ENCODE measurements at regions not wholly inside any gene's neighbourhood (a gene's known extent, or its start where the extent isn't known, plus 50 kb on each side); places are given as distances from the start of the nearest gene placed in this dataset.

DNA sequence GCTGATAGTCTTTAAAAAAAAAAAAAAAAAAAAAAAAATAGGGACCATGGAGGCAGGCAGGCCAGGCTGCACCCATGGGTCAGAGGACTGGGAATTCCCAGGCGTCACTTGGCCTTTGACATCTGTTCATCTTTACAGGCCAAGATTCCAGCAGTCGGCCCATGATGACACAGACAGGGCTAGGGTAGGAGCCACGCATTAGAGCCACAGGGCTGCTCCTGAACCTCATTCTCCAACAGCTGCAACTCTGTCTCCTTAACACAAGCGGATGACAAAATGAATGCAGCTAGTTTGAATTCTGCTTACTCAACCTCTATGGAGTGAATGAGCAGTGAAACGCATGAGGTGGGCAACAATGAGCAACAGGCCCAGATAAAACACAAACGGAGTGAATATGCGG, 126.4 kb downstream of the LY86 start:
- no peaks in the 10 kb centered on the region for H3K9me3 ChIP-seq
- TF ChIP-seq, protein P1, sequence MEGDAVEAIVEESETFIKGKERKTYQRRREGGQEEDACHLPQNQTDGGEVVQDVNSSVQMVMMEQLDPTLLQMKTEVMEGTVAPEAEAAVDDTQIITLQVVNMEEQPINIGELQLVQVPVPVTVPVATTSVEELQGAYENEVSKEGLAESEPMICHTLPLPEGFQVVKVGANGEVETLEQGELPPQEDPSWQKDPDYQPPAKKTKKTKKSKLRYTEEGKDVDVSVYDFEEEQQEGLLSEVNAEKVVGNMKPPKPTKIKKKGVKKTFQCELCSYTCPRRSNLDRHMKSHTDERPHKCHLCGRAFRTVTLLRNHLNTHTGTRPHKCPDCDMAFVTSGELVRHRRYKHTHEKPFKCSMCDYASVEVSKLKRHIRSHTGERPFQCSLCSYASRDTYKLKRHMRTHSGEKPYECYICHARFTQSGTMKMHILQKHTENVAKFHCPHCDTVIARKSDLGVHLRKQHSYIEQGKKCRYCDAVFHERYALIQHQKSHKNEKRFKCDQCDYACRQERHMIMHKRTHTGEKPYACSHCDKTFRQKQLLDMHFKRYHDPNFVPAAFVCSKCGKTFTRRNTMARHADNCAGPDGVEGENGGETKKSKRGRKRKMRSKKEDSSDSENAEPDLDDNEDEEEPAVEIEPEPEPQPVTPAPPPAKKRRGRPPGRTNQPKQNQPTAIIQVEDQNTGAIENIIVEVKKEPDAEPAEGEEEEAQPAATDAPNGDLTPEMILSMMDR (IDR thresholded peaks at IDR 0.05; ENCODE audit: low read depth, low read length), result no peak
- no peaks in the 10 kb centered on the region for H3K36me3 ChIP-seq
- H3K4me1 ChIP-seq, result no peaks in the 10 kb centered on the region
- no peak overlapping the region for H3K4me3 ChIP-seq (ENCODE audit: low read depth, low read length)
- no peak for DNase-seq
- H3K27me3 ChIP-seq, result no peaks in the 10 kb centered on the region

DNA sequence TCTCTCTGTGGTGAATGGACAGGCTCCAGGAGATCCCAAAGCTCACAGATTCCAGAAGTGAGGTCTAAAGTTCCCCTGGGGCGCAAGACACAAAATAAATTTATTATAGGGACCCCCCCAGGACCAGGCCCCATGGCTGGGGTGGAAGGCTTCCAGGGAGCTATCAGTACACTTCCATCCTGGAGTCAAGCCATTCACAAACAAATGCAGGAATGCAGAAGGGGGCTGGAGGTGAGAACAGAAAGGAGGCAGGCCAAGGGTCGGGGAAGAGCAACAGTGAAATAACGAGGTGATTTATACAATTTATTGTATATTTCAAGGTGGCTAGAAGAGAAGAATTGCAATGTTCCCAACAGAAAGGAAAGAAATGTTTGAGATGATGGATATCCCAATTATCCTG, 126.9 kb downstream of the LY86 start:
- Histone ChIP-seq H3K4me3 (ENCODE audit: low read depth, low read length) (no peak overlapping the region), H3K9me3 (no peaks in the 10 kb centered on the region), H3K27me3 (no peaks in the 10 kb centered on the region), H3K4me1 (no peaks in the 10 kb centered on the region), H3K36me3 (no peaks in the 10 kb centered on the region)
- DNase-seq, result no peak
- TF ChIP-seq, protein P1 (IDR thresholded peaks at IDR 0.05; ENCODE audit: low read depth, low read length), result no peak

DNA sequence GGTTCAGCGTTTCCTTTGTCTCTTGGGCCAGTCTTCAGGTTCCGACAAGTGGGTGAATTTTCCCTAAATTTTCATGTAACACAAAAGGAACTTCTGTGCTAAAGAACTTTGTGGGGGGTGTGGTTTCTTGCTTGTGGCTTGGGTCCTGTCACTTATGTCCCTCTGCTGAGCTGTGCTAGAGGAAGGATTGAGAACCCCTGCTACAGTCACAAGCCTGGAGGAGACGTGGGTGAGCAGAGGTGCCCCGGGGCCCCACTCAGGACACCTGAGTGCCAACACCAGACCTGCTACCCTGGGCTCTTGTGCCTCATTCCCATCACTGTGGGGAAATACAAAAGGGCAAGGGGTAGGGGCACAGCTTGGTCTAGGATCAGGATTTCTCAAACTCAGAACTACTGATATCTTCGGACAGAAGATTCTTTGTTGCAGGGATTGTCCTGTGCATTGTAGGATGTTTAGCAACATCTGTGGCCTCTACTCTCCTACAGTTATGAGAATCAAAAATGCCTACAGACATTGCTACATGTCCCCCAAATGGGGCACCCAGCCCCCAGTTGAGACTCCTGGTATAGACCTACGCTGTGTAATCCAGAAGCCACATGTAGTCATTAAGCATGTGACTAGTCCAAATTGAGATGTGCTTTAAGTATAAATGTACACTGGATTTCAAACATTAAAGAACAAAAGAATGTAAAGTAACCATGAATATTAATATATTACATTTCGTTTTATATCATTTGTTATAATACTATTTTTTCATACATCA, 128.7 kb downstream of the LY86 start:
- Histone ChIP-seq H3K27me3 (no peaks in the 10 kb centered on the region), H3K9me3 (no peaks in the 10 kb centered on the region), H3K36me3 (no peaks in the 10 kb centered on the region), H3K4me3 (ENCODE audit: low read depth, low read length) (no peak overlapping the region), H3K4me1 (no peaks in the 10 kb centered on the region)
- DNase-seq, result no peak
- TF ChIP-seq, protein P1 (IDR thresholded peaks at IDR 0.05; ENCODE audit: low read depth, low read length), result no peak

DNA sequence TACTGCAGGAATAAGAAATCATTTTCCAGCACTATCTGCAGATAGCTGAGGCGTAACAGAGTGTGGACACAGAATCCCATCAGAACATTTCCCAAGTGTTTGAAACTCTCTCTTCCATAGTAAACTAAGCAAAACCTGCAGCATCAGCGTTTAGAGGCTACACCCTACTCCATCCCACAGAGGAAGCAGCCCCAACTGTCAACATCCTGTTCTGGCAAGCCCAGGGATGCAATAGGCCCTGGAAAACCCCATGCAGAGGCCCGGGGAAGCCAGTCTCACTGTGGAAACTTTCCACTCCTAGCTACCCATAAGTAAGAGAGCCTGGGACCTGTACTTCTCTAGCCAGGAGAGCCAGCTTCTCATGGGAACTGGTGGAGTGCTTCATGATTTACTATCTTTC, 129.4 kb downstream of the LY86 start:
- DNase-seq, result no peak
- no peaks in the 10 kb centered on the region for H3K4me1 ChIP-seq
- no peaks in the 10 kb centered on the region for H3K27me3 ChIP-seq
- no peaks in the 10 kb centered on the region for H3K36me3 ChIP-seq
- H3K4me3 ChIP-seq (ENCODE audit: low read depth, low read length), result no peak overlapping the region
- TF ChIP-seq, protein P1 (IDR thresholded peaks at IDR 0.05; ENCODE audit: low read depth, low read length), result no peak
- H3K9me3 ChIP-seq, result no peaks in the 10 kb centered on the region

DNA sequence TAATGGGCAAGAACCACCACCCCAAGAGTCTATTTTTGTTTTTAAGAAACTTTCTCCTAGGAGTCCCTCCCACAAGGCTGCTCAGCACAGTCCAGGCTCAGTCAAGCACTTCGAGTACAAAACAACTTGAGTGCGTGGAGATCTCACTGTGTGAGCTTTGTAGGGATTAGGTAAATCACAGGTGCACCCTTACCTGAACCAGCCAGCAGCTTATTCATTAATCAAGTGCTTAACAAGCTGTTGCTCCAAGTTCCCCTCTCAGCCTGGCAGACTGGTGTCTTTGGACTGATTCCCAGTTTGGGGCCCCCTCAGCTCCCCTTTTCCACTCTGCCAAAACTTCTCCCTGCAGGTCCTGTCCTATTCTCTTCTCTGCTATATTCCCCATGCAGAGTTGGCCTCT, 133.1 kb downstream of the LY86 start:
- no peaks in the 10 kb centered on the region for H3K27me3 ChIP-seq
- no peaks in the 10 kb centered on the region for H3K9me3 ChIP-seq
- TF ChIP-seq, protein P1 (IDR thresholded peaks at IDR 0.05; ENCODE audit: low read depth, low read length), result no peak
- H3K4me1 ChIP-seq, result peaks cover 3% of the 10 kb centered on the region; the same call in 1 of the 2 replicates
- H3K4me3 ChIP-seq (ENCODE audit: low read depth, low read length), result no peak overlapping the region
- no peaks in the 10 kb centered on the region for H3K36me3 ChIP-seq
- DNase-seq, result no peak

DNA sequence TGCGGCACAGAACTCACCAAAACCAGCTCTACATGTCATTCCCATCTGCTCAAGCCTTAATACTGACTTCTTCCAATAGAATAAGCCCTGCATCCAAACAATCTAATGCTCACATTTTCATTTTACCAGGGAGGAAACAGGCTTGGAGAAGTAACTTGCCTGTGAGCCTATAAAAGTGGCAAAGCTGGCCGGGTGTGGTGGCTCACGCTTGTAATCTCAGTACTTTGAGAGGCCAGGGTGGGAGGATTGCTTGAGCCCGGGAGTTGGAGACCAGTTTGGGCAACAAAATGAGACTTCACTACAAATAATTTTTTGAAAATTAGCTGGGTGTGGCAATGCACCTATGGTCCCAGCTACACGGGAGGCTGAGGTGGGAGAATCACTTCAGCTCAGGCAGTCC, 133.7 kb downstream of the LY86 start:
- H3K27me3 ChIP-seq, result no peaks in the 10 kb centered on the region
- H3K4me3 ChIP-seq (ENCODE audit: low read depth, low read length), result no peak overlapping the region
- H3K36me3 ChIP-seq, result no peaks in the 10 kb centered on the region
- H3K4me1 ChIP-seq, result peaks cover 3% of the 10 kb centered on the region; the same call in 1 of the 2 replicates
- no peak for DNase-seq
- no peaks in the 10 kb centered on the region for H3K9me3 ChIP-seq
- TF ChIP-seq, protein P1 (IDR thresholded peaks at IDR 0.05; ENCODE audit: low read depth, low read length), result no peak
